GM21786 (cell line): ENCODE measurements at regions not wholly inside any gene's neighbourhood (a gene's known extent, or its start where the extent isn't known, plus 50 kb on each side); places are given as distances from the start of the nearest gene placed in this dataset.
A peak's percentile ranks its signal among the peaks of the same experiment; 100 is the strongest.
"Not testable (repeated sequence)": the region's sequence is repeated elsewhere in the genome, so short reads cannot be mapped to it uniquely, and the experiment has no call there.

ENCODE experiments used
- ATAC-seq: cut with Tn5 transposase; IDR thresholded peaks from one replicate; pipeline ENCODE4 v1.9.1; 2021; ENCODE audit not compliant: unreplicated experiment

DNA sequence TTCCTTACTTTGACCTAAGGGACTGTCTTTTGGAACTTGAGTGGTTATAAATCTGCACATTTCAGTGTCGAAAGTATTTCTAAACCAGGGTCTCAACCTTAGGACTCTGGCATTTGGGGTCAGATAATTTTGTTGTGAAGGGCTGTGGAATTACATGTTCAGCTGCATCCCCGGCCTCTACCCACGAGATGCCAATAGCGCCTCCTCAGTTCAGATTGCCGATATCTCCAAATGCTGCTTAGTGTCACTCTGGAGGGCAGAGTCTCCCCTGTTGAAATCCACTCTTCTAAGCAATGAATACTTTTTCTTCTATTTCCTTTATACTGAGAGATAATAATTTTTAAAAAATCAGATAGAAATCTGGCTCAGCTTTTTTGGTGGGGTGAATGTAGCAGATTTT is 379.4 kb upstream of the RGS6 start:
- ATAC-seq: no peak

GRCh38 chr14:71553779-71554178 is 378.4 kb upstream of the RGS6 start:
- no peak for ATAC-seq

- no peak for ATAC-seq
These were observed 377.9 kb upstream of the RGS6 start for GRCh38 chr14:71554323-71554722.

- peak; percentile 27 for ATAC-seq
These were observed 377.1 kb upstream of the RGS6 start for GRCh38 chr14:71554959-71555612.

- ATAC-seq: peak; percentile 81
These were observed 376.3 kb upstream of the RGS6 start for GRCh38 chr14:71555654-71556559.

- ATAC-seq: no peak
These were observed 375.5 kb upstream of the RGS6 start for GRCh38 chr14:71556730-71557129.

GRCh38 chr14:71557351-71557750 is 374.9 kb upstream of the RGS6 start:
- no peak for ATAC-seq

DNA sequence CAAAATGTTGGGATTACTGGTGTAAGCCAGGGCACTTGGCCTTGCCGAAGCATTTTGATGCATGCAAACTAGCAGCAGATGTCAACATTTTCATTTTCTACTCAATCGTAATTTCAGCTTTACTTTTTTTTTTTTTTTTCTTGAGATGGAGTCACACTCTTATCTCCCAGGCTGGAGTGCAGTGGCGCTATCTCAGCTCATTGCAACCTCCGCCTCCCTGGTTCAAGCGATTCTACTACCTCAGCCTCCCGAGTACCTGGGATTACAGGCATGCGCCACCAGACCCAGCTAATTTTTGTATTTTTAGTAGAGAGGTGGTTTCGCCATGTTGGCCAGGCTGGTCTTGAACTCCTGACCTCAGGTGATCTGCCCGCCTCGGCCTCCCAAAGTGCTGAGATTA is 373.3 kb upstream of the RGS6 start:
- ATAC-seq: not testable (repeated sequence)

GRCh38 chr14:71560751-71561150 is 371.5 kb upstream of the RGS6 start:
- no peak for ATAC-seq

GRCh38 chr14:71563492-71564153 is 368.6 kb upstream of the RGS6 start:
- ATAC-seq: peak; percentile 50

- peak; percentile 74 for ATAC-seq
These were observed 366.0 kb upstream of the RGS6 start for GRCh38 chr14:71566276-71566675.

DNA sequence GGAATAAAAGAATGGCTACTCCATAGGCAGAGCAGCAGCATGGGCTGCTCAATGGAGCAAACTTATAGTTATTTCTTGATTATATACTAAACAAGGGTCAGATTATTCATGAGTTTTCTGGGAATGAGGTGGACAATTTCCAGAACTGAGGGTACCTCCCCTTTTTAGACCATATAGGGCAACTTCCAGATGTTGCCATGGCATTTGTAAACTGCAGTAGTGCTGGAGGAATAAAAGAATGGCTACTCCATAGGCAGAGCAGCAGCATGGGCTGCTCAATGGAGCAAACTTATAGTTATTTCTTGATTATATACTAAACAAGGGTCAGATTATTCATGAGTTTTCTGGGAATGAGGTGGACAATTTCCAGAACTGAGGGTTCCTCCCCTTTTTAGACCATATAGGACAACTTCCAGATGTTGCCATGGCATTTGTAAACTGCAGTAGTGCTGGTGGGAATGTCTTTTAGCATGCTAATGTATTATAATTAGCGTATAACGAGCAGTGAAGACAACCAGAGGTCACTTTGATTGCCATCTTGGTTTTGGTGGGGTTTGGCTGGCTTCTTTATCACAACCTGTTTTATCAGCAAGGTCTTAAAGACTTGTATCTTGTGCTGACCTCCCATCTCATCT is 364.6 kb upstream of the RGS6 start:
- not testable (repeated sequence) for ATAC-seq

DNA sequence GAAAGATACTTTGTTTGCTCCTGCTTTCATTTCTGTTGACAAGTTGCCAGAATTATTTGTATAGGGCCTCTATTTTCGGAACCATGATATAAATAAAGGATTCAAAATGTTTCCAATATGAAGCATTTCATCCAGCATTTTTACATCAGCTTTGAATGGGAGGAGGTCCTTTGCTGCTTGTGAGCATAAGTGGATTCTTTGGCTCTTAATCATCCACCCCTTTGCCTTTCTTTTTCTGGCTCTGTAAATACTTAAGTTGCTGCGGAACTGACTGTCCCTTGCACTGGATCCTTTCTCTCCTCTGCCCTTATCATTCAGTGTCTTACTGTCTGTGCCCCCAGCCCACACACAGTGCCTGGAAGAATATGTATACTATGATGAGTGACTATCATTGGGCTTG is 357.3 kb upstream of the RGS6 start:
- no peak for ATAC-seq

DNA sequence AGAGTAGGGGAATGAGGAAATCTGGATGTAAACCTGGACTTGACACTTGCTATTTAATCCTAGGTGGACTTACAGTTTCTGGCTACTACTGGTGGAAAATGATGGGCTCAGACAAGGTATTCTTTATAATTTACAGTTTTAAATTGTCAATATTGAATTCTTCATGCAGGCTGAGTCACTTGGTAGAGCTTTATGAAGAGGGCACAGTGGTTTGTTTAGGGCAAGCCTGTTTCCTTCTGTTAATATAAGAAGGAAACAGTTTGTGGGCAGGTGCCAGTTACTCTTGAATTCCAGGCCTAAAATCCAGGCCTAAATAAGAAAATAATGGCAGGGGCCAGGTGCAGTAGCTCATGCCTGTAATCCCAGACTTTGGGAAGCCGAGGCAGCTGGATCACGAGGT is 355.8 kb upstream of the RGS6 start:
- no peak for ATAC-seq

DNA sequence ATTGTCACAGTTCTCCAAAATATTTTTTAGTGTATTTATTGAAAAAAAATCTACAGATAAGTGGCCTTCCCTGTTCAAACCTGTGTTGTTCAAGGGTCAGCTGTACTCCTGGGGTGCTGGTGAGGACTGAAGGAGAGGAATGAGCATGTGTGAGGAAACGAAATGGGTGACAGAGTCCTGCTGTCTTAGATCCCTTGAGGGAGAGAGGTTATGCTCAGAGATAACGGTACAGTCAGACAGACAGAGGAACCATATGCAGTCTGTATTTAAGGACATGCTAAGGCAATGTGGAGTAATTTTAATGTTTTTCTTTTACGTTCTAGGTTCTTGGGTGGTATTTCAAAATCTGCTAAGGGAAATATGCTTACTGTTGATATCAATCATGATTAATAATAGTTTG is 352.9 kb upstream of the RGS6 start:
- ATAC-seq: no peak

GRCh38 chr14:71582705-71583104 is 349.5 kb upstream of the RGS6 start:
- no peak for ATAC-seq

DNA sequence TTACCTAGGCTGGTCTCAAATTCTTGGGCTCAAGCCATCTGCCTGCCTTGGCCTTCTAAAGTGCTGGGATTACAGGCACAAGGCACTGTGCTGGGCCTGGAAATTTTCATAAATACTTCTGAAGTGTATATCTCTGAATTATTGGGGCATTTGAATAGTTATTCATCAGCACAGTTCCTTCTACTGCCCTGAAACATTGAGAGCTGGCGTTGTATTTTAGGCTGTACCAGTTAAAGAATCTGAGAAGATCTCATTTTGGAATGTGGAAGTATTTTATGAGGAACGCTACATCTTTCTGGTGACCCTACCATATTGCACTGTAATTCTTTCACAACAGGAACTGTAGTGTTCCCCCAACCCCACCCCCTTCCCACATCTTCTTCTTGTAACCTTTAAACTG is 349.0 kb upstream of the RGS6 start:
- ATAC-seq: no peak

DNA sequence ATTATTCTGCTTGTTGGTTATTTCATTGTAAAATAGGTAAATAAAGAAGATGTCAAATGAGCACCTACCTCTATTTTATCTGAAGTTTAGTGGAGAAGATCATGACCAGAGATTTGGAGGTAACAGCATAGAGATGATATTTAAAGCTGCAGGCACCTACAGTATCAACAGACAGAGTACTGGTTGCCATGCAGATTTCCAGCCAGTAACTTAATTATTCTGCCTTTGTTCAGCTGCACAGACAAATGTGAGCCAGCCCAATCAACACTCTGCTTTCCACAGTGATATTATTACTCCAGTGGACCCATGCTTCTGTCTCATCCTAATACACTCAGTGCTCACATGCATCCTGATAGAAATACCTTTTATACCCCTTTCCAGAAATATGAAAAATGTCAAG is 348.5 kb upstream of the RGS6 start:
- no peak for ATAC-seq

DNA sequence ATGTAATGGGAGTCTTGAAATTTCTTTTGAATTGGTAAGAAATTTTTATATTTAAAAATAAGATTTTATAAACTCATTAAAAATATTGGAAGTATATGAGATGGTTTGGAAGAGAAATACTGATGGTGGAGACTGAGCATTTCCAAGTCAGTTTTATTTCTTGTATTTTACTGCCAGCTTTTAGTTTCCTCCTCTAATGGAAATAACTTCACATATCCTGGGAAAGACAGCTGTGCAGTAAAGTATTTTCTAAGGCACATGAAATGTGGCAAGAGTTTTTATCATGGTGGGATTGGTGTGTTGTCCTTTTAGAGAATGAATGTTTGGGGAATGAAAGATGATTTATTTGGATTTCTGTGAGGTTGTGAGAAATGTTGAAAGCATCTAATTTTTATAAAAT is 346.9 kb upstream of the RGS6 start:
- no peak for ATAC-seq

DNA sequence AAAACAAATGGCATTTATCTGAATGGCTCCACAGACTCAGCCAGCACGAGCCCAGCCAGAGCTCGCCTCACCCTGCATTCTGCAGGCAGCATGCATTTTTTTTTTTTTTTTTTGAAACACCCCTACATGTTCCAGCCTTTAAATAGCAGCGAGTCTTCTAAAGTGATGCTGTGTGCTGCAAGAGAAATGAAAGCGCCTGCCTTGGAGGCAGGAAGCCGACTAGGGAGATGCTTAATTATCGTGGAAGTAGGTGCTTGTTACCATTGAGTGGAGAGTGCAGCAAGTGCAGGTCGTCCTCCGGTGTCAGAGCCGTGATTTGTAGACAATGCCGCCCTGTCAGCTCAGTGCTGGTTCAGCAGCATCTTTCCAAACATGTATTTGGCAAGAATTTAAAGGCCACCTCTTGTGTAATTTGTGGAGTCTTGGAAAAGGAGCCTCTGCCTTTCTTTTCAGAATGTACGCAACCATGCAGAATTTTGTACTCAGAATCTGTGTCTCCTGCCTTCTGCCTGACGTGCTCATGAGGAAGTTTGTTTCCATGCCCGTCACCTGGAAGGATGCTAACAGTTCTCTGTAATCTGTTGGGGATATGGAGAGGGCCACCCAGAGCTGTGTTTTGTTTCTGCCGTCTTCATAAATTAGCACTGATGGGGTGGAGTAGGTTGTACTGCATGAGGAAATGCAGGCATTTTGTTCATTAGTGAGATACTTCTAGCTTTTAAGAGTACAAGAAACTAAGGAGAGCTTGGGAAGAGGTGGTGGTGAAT is 345.9 kb upstream of the RGS6 start:
- ATAC-seq: no peak

GRCh38 chr14:71588028-71588427 is 344.2 kb upstream of the RGS6 start:
- ATAC-seq: no peak
